ENCODE measurements at regions not wholly inside any gene's neighbourhood (a gene's known extent, or its start where the extent isn't known, plus 50 kb on each side); places are given as distances from the start of the nearest gene placed in this dataset.

- no peak for TF ChIP-seq CTCF (IDR thresholded peaks at IDR 0.05)
- TF ChIP-seq EZH2 (IDR thresholded peaks at IDR 0.05; ENCODE audit: borderline replicate concordance, insufficient read depth, low read depth, low read length, poor library complexity, severe bottlenecking) = no peak
Measured at GRCh38 chr3:177622520-177622919, 425.2 kb upstream of the TBL1XR1 start.
